GM18502 (cell line): ENCODE measurements at regions not wholly inside any gene's neighbourhood (a gene's known extent, or its start where the extent isn't known, plus 50 kb on each side); places are given as distances from the start of the nearest gene placed in this dataset.
"Not testable (repeated sequence)": the region's sequence is repeated elsewhere in the genome, so short reads cannot be mapped to it uniquely, and the experiment has no call there.

Experiments
- ATAC-seq: cut with Tn5 transposase; IDR thresholded peaks from one replicate; pipeline ENCODE4 v1.9.1; 2021; ENCODE audit warnings: mild to moderate bottlenecking; ENCODE audit not compliant: unreplicated experiment, poor library complexity

GRCh38 chr3:35120026-35120425, 519.3 kb upstream of the ARPP21 start:
- no peak for ATAC-seq

GRCh38 chr3:35137612-35138011, 501.7 kb upstream of the ARPP21 start:
- ATAC-seq, result no peak

DNA sequence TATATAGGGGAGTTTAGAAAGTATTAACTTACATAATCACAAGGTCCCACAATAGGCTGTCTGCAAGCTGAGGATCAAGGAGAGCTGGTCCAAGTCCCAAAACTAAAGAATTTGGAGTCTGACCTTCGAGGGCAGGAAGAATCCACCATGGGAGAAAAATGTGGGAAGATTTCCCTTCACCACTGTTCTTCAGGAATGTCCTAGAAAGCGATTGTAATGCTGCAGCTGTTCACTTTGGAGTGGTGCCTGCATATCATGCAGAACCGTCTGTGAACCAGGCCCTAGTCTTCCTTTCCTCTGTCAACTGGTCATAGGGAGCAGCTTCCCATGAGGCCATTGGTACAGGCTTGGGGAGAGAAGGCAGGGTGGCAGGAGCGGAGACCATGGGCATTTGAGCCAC, 497.9 kb upstream of the ARPP21 start:
- no peak for ATAC-seq

DNA sequence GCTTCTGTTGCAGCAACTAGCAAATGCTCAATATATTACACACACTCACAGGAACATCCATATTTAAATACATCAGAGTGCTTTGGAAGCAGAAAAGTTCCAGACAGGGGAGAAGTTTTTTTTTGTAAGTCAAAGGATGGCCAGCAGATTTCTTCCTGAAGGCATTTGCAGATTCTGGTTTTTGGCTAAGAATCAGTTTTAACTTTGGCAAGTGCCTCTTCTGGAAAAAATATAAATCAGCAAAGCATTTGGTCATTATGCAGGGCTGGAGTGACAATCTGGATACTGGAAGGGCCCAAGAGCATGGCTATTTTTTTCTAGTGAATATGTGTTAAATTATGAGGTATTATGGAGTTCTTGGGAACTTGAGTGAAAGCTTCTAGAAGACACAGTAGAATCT, 495.3 kb upstream of the ARPP21 start:
- ATAC-seq, result no peak

DNA sequence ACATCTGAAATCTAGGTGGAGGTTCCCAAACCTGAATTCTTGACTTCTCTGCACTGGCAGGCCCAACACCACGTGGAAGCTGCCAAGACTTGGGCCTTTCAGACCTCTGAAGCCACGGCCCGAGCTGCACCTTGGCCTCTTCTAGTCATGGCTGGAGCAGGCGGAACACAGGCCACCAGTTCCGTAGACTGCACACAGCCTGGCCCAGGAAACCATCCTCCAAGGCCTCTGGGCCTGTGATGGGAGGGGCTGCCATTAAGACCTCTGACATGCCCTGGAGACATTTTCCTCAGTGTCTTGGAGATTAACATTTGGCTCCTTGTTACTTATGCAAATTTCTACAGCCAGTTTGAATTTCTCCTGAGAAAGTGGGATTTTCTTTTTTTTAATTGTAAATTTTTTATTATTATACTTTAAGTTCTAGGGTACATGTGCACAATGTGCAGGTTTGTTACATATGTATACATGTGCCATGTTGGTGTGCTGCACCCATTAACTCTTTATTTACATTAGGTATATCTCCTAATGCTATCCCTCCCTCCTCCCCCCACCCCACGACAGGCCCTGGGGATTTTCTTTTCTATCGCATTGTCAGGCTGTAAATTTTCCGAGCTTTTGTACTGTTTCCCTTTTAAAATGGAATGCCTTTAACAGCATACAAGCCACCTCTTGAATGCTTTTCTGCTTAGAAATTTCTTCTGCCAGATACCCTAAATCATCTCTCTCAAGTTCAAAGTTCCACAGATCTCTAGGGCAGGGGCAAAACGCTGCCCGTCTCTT, 492.9 kb upstream of the ARPP21 start:
- not testable (repeated sequence) for ATAC-seq

DNA sequence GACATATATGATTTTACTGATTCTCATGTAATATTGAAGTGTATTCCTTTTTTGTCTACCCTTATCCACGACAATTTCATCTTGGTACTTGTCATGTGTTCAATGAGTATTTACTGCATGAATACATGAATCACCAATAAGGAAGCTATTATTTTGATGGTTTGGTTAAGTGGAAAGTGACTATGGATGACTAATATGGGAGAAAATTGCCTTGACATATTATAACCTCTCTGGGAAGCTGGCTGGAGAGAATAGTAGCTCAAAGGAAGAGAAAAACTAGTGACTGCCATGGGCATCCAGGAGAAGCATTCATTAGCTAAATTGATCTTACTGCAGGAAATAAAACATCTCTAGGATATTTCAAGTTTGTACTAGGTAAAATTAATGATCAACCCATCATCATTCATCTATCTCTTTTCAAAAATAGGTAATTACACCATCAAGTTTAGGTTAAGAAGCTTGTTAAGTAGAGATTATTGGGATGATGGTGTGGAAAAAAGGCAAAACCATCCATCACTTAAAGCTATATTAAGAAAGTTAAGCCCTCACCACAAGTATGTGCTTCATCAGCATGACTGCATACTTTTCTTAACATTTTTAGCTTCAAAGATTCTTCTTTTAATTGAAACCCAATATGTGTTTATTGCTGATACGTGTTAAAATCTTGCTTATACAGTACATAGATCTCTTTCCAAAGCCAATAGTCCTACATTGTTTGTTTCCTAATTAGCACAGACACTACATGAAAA, 455.2 kb upstream of the ARPP21 start:
- ATAC-seq, result no peak

- ATAC-seq, result no peak
Measured at GRCh38 chr3:35184775-35185174, 454.6 kb upstream of the ARPP21 start.

DNA sequence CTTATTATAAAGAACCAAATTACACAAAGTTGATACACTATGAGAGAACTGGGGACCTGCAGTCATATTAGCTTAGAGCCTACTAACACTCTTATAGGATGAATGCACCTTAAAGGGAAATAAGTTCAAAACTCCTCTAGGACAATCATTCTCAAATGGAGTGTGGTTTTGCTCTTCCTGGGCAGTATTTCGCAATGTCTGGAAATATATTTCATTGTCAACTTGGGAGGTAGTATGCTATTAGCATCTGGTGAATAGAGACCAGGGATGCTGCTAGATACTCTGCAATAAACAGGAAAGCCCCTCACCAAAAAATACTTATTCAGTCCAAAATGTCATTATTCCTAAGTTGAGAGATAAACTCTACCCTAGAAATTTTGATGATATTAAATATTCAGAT, 451.4 kb upstream of the ARPP21 start:
- no peak for ATAC-seq

DNA sequence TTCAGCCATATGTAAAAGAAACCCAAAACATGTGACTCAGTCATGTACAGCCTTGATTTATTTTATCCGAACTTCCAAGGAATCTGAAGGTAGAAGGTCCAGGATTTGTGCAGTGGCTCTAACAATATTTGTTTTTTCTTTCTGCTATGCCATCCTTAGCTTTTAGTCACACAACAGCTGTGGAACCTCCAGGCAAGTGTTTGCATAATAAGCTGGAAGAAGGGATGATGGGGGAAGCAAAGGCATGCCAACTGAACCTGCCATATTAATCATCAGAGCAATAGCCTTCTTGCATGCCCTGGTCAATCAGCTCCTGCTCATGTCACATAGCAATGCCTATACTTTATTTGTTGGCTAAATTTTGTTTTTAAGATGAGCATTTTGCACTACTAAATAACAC, 444.7 kb upstream of the ARPP21 start:
- no peak for ATAC-seq

DNA sequence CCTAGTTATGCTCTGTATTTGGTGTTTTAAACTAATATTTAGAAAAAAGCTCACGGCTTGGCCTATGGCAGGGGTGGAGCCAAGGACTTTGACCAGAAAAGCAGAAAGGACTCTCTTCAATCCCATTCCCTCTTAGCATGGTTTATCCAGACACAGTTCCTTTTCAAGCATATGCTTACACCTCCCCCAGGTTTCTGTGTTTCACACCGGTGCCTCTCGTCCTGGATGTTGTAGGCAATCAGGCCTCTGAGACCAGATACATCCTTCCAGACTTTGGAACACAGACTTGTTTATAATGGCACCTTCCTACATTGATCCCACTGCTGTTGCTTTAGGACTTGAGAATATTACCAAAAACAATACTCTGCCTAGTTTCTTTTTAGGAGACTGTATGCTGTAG, 440.5 kb upstream of the ARPP21 start:
- ATAC-seq, result no peak

GRCh38 chr3:35200056-35200455, 439.3 kb upstream of the ARPP21 start:
- ATAC-seq, result no peak

- no peak for ATAC-seq
Measured at GRCh38 chr3:35201211-35201610, 438.1 kb upstream of the ARPP21 start.

DNA sequence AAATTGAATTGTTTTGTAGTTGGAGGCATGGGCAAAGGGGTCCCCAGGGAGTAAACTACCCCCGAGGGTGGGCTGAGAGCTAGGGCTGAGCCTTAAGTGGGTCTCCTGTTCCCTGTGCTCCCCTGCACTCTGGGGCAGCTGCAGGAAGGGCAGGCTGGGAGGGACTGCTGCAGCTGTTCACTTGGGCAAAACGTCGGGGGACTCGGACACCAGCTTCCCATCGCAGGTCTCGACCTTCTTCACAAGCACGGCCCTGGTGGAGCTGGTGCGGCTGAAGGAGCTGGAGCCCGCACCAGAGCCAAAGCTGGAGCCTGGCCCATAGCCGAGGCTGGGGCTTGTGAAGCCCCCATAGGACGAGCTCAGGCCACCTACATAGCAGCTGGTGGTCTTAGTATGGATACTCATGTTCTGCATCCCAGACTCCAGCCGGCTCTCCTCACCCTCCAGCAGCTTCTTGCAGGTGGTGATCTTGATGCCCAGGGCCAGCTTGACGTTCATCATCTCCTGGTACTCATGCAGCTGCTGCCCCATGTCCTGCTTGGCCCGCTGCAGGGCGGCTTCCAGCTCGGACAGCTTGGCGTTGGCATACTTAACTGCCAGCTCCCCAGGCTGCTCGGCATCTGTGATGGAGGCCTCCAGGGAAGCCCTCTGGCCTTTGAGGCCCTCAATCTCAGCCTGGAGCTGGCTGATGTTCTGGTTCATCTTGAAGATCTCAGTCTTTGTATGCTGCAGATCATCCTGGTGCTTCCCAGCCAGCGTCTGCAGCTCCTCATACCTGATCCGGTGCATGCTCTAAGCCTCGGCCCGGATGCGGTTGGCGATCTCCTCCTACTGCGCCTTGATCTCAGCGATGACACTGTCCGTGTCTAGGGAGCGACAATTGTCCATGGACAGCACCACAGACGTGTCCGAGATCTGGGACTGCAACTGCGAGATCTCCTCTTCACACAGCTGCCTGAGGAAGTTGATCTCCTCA, 423.5 kb upstream of the ARPP21 start:
- no peak for ATAC-seq

- ATAC-seq, result no peak
Measured at GRCh38 chr3:35216501-35217266, 422.6 kb upstream of the ARPP21 start.

DNA sequence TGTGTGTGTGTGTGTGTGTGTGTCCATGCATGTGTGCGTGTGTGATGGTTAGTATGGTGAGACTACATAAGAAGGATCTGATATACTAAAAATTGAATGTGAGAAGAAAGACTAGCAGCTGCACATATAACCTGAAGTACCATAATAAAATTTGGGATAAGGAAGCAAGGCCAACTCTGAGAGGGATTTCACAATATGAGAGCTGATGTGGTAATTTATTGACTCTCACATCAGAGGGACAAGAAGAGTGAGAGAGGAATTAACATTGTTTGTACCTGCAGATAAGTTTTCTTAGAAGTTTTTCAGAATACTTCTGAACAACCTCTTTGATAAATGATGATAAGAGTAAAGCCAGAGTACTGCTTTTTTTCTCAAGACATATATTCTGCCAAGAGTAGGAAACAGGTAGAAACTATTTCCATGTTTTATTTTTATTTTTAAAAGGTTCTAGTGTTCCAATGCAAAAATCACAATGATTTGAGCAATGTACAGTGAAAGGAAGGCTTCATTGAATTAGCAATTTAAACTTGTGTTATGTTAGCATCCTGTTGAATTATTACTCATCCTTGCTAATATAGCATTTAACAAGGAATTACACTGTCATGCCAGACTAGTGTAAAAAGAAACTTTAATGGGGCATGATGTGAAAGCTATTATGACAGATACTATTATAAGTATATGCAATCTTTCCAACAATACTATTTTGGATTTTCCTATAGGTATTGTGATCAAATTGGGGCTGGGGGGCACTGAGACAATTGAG, 415.5 kb upstream of the ARPP21 start:
- no peak for ATAC-seq

GRCh38 chr3:35224565-35225295, 414.6 kb upstream of the ARPP21 start:
- ATAC-seq, result no peak

GRCh38 chr3:35241236-35241635, 398.1 kb upstream of the ARPP21 start:
- no peak for ATAC-seq

DNA sequence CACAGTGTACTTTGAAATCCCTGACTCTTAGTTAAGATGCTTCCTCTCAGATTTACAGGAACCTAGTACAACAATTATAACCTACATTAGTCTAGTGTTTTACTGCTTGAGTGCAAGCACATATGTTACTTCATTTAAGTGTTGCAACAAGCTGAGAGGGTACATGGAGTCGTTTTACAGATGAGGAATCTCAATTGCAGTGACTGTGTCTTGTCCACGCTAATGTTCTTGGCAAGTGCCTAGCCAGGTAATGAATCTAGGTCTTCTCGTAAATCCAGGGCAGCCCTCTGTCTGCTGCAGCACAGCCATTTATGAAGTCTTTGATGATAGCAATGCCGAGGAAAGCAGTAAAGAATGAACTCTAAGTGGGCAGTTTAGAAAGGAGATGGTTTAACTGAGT, 384.4 kb upstream of the ARPP21 start:
- no peak for ATAC-seq

DNA sequence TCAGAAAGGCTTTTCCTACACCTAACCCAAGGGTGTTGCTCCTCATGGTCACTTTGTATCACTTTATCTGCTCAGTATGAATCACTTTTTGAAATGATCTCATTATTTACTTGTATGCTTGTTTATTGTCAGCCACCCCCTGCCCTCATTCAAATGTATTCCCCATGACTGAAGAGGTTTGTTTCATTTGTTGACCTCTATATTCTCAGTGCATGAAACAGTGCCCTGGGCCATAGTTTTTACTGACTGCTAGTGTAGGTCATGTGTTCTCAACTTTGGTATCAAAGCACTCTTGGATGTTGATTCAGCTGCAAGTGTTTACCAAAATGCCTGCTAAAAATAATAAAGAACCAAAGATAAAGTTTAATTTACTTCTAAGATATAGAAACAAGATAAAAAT, 381.7 kb upstream of the ARPP21 start:
- no peak for ATAC-seq
